ENCODE measurements at regions not wholly inside any gene's neighbourhood (a gene's known extent, or its start where the extent isn't known, plus 50 kb on each side); places are given as distances from the start of the nearest gene placed in this dataset.

DNA sequence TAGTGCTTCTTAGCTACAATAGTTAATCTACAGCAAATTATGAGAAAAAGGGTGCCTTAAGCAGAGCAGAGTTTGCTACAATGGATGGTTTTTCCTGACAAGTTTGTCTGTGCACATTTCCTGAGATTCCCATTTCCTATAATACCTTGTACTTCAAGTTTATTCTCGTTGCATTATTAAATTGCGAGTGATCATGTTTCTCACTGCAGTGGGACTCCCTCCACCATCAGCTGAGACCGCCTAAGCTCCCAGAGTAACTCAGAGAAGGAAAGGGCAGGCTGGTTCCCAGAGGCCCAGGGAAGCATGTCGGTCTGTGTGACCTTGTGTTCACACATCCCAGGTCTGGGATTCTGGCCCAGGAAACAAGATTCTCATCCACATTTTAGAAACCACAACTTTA lies 162.1 kb downstream of the ARL4C start:
- no peak for DNase-seq

DNA sequence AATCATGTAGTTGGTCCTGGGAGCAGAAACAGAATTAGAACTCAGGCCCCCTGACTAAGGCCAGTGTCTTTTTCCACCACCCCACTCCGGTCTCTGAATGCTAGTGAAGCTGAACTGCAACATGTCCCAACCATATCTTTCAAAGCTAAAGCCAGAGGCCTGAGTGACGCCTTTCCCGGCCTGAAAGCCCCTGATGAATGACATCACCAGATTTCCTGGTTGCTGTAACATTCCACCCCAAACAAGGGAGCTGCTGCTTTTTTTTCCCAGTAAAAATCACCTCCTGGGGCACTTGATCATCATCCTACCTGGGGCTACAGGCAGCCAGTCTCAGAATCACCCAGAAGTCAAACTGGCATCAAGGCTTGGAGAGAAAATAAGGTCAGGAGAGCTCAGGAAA lies 162.7 kb downstream of the ARL4C start:
- no peak for DNase-seq

DNA sequence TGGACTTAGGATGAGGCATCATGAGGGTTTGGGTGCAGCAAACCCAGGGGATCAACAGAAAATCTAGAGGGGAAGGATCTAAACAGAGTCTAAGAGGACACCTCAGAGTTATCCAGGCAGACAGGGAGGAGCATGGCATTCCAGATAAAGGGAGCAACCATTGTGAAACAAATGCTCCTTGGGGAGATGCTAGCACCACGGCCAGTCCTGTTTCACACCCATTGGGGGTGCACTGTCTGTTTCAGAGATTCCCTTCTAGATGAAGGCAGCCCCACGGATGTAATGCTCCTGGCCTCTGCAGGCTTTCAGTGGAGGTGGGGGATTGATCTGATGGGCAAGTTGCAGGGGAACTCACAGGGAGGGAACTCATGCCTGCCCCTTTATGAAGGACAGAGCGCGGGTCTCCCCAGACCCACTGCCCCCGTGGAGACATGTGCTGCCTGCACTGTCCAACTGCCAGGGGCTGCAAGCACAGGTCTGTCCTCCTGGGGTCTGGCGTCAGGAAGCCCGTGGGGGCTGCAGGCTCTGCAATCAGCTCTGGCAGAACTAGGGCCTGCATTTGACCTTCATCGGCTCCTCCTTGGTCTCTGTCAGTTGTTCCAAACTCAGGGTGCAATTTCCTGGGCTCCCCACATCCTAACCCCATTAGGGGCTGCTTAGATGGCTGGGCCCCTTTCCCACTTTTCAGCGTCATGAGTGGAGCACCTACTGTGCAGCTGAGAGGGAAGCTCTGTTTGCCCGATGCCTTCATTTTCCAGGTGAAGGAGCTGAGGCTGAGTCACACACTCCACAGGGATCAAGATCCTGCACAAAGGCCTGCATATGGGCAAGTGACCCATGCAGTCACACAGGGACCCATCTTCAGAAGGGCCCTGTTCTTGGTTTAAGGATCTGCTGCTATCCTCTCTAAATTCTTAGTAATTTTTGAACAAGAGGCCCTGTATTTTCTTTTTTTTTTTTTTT lies 163.4 kb downstream of the ARL4C start:
- DNase-seq: no peak

DNA sequence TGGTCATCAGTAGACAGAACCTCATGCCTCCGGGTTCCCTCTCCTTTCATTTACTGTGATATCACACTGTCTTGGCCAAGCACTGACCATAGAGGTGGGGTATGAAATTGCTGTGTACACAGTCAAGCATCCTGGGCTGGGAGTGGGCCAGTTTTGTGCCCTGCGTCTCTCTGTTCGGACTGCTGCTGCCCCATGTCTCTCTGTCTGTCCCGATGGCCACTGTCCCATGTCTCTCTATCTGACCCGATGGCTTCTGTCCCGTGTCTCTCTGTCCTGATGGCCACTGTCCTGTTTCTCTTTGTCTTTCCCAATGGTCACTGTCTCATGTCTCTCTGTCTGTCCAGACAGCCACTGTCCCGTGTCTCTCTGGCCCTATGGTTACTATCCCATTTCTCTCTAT lies 164.9 kb downstream of the ARL4C start:
- no peak for DNase-seq

DNA sequence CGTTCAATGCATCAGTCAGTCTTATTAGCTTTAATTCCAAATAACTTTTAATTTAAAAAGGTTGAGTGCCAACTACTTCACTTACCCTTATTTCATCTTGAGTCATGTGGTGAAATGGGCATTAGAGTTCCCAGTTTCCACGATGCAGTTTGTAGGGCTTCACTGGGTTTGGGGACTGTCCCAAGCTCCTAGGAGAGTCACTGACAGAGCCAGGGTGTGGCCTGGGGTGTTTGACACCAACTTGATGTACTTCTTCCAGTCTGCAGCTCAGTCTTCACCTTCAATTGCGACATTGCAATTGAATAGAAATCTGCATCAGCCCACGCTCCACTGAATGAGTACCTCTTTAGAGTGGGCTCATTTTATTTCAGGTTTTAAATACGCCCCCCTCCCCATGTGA lies 165.3 kb downstream of the ARL4C start:
- DNase-seq: no peak

DNA sequence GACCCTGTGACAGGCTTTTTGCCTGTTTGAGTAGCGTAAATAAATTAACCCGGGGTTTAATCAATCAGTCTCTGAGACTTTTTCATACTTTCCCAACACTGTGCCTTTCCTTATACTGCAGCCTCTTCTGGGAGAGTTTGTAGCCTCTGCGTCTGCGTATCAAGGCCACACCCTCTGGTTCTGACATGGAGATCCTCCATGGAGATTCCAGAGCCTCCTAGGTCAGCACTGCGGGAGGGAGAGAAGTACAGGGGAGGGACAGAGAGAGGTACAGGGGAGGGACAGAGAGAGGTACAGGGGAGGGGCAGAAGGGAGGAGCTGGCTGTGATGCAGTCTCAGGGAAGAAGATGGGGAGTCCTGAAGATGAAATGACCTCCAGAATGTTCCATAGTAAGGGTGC lies 166.0 kb downstream of the ARL4C start:
- no peak for DNase-seq

DNA sequence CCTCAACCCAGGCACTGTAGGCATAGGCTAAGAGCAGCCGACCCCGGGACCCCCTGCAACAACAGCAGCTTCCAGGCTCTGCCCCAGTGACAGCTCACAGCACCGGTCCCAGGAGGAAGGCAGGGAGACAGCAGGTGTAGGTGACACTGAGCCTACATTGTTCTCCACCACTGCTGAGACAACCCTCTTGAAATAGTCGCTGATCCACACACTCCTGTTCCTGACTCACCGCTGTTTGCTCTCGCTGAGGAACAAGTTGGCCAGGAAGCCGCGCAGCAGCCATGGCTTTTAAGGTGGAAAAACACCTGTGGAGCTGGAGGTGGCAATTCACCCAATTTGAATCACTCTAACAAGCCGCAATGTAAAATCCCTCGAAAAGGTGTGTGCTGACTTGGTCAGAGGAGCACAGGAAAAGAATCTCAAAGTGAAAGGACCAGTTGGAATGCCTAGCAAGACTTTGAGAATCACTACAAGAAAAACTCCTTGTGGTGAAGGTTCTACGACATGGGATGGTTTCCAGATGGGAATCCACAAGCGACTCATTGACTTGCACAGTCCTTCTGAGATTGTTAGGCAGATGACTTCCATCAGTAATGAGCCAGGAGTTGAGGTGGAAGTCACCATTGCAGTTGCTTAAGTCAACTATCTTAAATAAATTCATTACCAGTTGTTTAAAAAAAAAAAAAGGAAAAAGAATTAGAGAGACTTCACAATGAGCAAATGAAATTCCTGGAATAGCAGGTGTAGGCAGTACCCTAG lies 167.5 kb downstream of the ARL4C start:
- no peak for DNase-seq

DNA sequence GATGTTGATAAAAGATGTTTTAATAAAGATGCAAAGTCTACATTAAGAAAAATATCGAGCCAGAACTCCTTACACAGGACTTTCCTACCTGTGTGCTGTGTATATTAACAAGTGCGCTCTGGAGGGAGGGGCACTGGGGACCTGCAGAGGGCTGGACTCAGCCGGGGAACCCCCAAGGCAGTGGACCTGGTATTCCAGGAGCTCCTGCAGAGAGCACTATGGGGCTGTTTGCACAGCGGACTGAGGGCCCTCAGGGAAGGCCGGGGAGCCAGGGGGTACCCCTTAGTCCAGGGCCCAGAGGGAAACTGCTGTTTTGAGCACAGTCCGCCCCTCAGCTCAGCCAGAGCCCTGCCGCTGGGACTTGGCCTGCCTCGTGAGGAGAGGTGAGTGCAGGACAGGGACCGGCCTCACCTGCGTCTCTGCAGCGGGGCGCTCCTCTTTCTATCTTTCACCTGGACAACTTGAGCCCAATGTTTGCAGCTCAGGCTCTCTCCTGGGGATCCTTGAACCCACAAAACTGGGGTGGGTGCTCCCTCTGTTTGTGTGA lies 168.4 kb downstream of the ARL4C start:
- DNase-seq: no peak

DNA sequence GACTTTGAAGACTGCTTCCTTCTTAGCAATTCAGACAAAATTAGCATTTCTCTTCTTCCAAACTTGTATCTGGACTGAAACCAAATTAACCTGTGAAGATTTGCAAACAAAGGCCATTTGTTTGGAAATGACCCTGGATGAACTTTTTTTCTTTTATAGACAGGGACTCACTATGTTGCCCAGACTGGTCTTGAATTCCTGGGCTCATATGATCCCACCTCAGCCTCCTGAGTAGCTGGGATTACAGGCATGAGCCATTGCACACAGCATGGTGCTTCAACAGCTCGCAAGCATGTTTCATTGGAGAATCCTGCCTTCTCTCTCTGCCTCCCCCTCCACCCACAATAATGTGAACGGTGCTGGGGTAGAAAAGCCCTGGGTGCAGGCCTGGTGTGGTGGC lies 170.2 kb downstream of the ARL4C start:
- DNase-seq: no peak

DNA sequence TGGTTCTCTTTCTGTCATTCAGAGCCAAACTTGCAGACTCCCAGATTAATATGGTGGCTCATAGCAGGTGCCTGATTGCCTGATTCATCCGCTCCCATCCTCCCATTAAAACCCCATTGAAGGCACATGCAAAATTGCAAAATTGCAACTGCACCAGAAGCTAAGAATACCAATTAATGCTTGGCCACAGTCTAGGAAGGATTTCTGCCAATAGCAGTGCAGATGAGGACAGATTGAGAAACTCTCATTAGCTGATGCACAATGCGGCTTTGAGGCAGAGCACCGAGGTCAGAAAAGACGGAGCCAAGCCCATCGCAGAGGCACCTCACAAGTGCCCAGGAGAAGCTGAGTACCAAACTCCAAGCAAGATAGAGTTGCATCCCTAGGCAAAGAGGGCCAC lies 172.8 kb downstream of the ARL4C start:
- DNase-seq: no peak

DNA sequence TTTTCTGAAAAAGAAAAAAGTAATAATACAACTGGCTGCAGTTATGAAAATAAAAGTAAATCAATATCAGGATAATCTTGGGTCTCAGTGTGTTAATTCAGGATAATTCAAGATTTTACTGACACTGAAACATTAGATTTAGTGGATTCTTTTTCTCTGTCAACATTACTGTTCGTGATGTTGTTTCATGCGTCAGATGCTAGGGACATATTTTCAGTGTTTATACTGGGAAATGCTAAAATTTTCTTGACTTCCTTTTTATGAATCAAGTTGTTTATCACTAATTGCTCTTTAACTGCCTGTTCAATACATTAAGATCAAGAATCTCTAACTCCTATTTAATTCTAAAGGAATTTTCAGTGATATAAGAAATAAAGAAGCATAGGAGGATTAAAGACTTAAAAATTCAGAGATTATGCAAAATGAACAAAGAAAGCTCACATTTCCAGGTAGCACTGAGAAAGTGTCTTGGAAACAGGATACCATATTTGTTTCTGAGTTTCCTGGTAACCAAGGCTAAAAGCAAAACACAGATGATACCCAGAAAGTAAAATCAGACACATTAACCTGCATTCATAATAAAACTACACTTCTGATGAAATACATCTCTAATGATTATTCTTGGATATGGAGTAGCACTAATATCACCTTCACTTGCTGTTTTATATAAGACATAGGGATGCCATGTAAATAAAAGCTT lies 174.0 kb downstream of the ARL4C start:
- no peak for DNase-seq

DNA sequence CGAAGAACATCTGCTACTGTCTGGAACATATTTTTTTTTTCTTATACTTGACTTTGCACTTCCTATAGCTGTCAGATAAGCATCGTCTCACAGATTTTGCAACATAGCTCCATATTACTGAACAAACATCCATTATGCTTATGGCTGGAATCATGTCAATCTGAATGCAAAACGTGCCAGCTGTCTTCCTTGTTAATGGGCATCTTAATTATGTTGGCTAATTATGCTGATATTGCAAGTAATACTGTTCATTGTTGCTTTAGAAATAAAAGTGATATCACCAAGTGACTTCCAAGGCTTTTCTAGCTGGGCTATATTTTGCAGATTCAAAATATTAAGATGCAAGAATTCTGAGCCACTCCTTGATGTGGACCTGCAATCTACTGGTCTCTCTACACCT lies 176.8 kb downstream of the ARL4C start:
- DNase-seq: no peak

DNA sequence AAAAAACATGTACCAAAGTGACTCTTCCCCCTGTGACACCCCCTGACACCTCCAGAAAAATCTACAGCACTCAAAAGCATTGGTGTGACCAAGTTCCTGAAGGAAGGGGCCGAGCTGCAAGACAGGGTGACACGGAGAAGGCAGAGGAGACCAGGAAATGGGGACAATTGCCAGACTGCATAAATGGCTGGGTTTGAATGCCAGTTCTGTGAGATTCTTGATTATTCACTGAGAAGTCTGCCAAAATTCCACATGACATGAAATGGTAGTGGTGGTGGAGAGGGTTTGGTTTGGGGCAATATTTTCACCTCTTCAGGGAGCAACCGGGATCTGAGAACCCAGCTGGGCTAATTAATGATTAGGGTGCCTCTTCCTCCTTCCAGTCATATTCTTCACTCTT lies 178.5 kb downstream of the ARL4C start:
- no peak for DNase-seq

DNA sequence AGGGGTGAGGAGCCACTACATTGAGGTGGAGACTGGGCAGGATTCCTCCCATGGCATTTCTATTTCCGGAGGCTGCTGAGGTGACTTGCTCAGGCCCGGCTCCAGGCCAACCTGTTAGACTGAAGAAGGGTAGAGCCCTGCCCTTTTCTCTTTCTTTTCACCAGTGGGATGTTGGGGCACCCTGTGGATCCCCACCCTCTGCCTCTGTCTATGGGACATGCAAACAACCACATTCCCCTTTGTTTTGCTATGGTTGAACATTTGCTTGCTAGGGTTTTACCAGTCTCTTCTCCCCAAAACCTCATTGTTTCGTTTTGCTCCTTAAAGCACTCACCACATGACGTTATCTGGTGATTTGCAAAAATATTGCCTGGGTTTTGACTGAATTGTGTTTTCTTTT lies 183.3 kb downstream of the ARL4C start:
- DNase-seq: no peak

DNA sequence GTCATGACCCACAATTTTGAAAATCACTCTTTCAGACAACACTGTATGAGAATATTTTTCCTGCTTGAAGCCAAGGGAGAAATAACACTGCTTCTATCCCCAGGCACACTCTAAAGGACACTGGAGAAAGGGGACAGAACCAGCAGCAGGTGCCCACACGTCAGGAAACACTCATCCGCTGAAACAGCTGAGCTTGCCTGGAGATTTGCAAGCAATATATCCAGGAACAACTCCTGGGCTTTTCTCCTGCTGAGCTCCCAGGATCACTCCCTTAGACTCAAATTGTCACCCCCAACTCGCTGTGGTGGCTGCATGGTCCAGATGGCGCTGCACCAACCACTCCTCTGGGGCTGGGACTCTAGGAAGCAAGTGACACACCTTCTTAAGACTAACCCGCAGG lies 186.7 kb downstream of the ARL4C start:
- no peak for DNase-seq

DNA sequence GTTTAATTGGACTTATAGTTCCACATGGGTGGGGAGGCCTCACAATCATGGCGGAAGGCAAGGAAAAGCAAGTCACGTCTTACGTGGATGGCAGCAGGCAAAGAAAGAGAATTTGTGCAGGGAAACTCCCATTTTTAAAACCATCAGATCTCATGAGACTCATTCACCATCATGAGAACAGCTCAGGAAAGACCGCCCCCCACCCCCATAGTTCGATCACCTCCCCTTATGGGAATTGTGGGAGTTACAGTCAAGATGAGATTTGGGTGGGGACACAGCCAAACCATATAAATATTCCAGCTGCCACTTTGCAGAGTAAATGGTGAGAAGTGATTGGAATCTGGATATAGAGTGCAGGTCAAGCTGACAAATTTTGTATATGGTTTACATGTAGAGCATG lies 187.4 kb downstream of the ARL4C start:
- DNase-seq: no peak

DNA sequence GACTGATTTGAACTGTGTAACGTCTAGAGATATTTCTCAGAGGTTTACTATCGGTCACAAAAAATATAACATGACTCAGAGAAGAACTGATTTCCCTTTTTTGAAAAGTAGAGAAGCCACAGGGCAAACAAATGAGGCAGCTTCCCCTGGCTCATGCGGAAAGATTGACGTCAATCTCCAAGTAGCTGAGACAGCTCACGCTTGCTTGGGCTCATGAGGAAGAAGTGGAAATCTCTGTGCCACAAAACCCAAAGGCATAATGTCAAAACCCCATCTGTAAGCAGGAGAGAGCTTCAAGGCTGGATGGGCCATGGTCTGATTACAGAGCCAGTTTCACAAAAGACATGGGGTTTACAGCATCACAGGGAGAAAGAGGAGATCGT lies 188.1 kb downstream of the ARL4C start:
- no peak for DNase-seq

DNA sequence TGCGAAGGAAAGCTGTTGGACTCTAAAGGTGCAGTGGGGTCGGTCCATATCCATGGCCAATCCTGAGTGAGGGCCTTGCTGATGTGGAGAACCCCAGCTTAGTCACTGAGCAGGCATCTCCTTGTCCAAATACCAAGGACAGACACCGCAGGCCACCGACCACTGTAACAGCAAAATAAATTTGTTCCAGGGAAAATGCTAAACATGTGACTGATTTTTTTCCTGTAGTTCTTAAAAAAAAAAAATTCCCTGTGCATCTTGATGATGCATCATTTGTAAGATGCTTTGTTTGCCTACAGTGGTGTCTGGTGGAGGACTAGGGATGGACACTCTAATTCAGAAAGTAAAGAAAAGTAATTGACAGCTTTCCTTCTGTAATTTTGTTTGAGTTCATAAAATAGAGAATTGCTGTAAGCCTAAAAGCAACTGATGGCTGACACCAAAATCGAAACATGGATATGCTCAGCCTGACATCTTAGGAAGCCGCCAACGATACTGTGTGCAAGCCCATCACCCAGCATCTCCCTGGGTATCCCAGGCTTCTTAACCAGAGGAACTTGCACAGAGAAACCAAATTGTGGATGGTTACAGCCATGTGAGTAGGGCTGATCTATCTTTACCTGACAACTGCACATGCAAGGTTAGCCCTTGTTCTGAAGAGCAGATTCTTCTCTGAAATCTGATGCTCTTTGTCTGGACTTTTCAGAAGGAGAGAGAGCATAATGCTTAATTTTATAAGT lies 188.6 kb downstream of the ARL4C start:
- no peak for DNase-seq

DNA sequence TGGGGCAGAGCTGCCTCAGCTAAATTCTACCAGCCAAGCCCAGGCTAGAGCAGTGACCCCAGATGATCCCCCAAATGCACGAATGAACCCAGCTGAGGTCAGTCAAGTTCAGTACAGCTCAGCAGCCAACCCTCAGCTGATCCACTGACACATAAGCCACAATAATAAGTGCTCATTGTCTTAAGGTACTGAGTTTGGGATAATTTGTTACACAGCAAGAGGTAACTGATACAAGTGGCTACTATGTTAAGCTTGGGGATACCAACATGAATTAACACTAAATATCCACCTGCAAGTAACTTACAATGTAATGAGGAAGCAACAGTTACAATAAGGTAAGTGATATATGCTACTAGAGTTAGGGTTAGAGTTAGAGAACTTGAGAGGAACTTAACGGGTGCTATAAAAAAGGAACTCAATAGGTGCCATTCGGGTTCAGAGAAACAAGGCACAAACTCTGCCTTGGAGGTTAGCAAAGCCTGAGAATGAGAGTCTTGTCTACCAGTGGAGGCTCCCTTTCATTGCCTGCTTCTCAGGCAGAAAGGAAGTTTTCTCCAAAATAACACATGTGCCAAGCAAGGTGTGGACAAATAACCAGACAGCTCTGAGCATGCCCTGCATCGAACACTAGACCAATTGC lies 189.4 kb downstream of the ARL4C start:
- no peak for DNase-seq

DNA sequence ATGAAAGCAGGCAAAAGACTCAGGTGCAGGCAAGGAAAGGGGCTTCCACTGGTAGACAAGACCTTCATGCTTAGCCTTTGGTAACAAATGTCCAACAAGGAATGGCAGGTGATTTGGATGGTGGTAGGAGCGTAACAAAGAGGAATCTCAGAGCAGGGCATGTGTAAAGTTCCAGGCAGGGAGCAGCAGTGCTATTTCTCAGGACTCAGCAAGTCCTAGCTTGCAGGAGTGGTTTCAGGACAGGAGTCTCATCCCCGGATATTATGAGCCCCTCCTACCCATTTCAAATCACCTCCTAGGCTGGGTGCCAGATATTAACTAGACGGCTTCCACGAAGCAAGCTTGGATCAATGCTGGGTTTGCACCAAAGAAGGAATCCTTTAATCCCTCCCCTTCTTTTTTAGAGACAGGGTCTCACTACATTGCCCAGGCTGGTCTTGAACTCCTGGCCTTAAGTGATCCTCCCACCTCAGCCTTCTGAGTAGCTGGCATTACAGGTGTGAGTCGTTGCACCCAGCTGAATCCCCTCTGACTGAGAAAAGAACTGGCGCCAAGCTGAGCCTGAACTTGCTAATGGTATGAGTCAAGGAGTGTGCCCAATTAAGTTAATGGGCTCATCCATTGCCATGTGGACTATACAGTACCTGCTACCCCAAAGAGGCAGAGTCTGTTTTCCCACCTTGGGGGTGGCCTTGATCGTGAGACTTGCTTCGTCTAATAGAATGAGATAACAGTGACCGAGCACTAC lies 190.3 kb downstream of the ARL4C start:
- DNase-seq: no peak

DNA sequence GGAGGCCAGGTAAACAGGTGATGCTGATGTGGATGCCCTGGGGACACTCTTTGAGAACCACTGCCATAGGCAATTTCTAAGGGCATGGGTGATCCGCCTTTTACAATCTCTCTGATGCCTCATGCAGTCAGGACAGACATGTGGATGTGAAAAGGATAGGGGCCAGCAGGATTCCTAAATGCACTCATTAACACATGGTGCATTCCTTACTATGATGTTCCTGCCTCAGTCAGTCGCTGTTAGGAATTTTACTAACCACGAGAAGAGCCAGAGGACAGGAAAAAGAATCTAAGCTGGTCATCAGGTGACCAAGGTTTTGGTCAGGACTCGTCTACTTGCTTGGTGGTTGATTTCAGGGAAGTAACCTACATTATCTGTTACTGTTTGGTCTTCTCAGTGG lies 191.0 kb downstream of the ARL4C start:
- no peak for DNase-seq
